ENCODE measurements at regions not wholly inside any gene's neighbourhood (a gene's known extent, or its start where the extent isn't known, plus 50 kb on each side); places are given as distances from the start of the nearest gene placed in this dataset.

DNA sequence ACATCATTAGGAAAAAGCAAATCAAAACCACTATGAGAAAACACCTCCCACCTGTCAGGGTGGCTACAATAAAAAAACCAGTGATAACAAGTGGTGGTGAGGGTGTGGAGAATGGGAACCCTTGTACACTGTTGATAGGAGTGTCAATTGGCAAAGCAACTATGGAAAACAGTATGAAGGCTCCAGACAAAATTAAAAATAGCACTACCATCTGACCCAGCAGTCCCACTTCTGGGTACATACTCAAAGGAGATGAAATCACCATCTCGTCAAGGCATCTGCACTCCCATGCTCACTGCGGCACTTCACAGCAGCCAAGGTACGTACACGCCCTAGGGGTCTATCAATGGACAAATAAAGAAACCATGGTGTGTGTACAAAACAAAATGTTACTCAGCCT, 715.1 kb downstream of the UQCRFS1 start:
- TF ChIP-seq, protein P1, sequence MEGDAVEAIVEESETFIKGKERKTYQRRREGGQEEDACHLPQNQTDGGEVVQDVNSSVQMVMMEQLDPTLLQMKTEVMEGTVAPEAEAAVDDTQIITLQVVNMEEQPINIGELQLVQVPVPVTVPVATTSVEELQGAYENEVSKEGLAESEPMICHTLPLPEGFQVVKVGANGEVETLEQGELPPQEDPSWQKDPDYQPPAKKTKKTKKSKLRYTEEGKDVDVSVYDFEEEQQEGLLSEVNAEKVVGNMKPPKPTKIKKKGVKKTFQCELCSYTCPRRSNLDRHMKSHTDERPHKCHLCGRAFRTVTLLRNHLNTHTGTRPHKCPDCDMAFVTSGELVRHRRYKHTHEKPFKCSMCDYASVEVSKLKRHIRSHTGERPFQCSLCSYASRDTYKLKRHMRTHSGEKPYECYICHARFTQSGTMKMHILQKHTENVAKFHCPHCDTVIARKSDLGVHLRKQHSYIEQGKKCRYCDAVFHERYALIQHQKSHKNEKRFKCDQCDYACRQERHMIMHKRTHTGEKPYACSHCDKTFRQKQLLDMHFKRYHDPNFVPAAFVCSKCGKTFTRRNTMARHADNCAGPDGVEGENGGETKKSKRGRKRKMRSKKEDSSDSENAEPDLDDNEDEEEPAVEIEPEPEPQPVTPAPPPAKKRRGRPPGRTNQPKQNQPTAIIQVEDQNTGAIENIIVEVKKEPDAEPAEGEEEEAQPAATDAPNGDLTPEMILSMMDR (IDR thresholded peaks at IDR 0.05), result no peak
- no peak for TF ChIP-seq POLR2A (IDR thresholded peaks at IDR 0.05)

Data from heart left ventricle (tissue), 13 donors.